ENCODE measurements at regions not wholly inside any gene's neighbourhood (a gene's known extent, or its start where the extent isn't known, plus 50 kb on each side); places are given as distances from the start of the nearest gene placed in this dataset.

DNA sequence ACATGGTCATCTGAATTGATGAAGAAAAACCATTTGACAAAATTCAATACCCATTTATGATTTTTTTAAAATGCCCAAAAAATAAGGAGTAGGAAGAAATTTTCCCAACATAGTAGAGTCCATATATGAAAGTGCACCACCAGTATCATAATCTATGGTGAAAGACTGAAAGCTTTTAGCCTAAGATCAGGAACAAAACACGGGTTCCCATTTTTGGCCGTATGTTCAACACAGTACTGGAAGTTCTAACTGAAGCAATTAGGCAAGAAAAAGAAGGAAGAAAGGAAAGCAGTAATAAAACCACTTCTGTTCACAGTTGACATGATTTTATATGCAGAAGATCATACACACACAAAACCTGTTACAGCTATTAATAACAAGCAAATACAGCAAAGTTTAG is 227.8 kb upstream of the RAB4A start:
- TF ChIP-seq, protein P1, sequence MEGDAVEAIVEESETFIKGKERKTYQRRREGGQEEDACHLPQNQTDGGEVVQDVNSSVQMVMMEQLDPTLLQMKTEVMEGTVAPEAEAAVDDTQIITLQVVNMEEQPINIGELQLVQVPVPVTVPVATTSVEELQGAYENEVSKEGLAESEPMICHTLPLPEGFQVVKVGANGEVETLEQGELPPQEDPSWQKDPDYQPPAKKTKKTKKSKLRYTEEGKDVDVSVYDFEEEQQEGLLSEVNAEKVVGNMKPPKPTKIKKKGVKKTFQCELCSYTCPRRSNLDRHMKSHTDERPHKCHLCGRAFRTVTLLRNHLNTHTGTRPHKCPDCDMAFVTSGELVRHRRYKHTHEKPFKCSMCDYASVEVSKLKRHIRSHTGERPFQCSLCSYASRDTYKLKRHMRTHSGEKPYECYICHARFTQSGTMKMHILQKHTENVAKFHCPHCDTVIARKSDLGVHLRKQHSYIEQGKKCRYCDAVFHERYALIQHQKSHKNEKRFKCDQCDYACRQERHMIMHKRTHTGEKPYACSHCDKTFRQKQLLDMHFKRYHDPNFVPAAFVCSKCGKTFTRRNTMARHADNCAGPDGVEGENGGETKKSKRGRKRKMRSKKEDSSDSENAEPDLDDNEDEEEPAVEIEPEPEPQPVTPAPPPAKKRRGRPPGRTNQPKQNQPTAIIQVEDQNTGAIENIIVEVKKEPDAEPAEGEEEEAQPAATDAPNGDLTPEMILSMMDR (IDR thresholded peaks at IDR 0.05): no peak
- TF ChIP-seq POLR2A (IDR thresholded peaks at IDR 0.05) (no peak), EP300 (IDR thresholded peaks at IDR 0.05) (no peak)
